ENCODE measurements at regions not wholly inside any gene's neighbourhood (a gene's known extent, or its start where the extent isn't known, plus 50 kb on each side); places are given as distances from the start of the nearest gene placed in this dataset.

GRCh38 chr5:45862763-45863162, 166.6 kb upstream of the HCN1 start:
- no peaks in the 10 kb centered on the region for H3K79me1 ChIP-seq (ENCODE audit: low read depth, low read length)
- H2BK120ac ChIP-seq (replicated peaks; ENCODE audit: low read depth, low read length), result no peak overlapping the region
- no peak overlapping the region for H3K4me3 ChIP-seq (ENCODE audit: extremely low read depth in 1 of 4, insufficient read depth in 2 of 4, low read depth in 3 of 4, low read length in 4 of 4)
- H3K18ac ChIP-seq (ENCODE audit: extremely low read depth, low read length), result no peak overlapping the region
- H2BK5ac ChIP-seq (ENCODE audit: low read depth, low read length), result no peak overlapping the region
- no peak overlapping the region for H3K9ac ChIP-seq (replicated peaks in 1 of 4; ENCODE audit: extremely low read depth in 1 of 4, low read depth in 3 of 4, low read length in 3 of 4)
- peaks cover 8 to 10% of the 10 kb centered on the region in 2 experiments; a peak in 3 of 4 replicates for H3K9me3 ChIP-seq (ENCODE audit: insufficient read depth in 2 of 2, low read depth in 1 of 2, low read length in 1 of 2)
- H3K36me3 ChIP-seq (ENCODE audit: control insufficient read depth in 2 of 4, insufficient read depth in 4 of 4, low read length in 3 of 4), result no peaks in the 10 kb centered on the region
- no peak overlapping the region for H3K56ac ChIP-seq (replicated peaks; ENCODE audit: insufficient read length, low read depth, low read length)
- H4K5ac ChIP-seq (ENCODE audit: insufficient read length, low read depth, low read length), result no peak overlapping the region
- no peaks in the 10 kb centered on the region for H3K79me2 ChIP-seq (ENCODE audit: control insufficient read depth in 1 of 2, insufficient read depth in 2 of 2, low read length in 2 of 2)
- WGBS, 2 experiments (ENCODE audit: extremely low coverage in 1 of 2, insufficient coverage in 1 of 2, insufficient read length in 1 of 2, insufficient replicate concordance in 2 of 2, low coverage in 1 of 2, low lambda C conversion rate in 2 of 2, missing lambda C conversion rate in 1 of 2), result 70% methylated on average over 2 of the region's 2 CpGs; no CpG with 5 or more reads in 1 of the 2 experiments
- CTCF ChIA-PET (ENCODE audit: partially characterized antibody), result interaction anchor here (1.3 kb wide), 1 partner anchor 65 kb away, joined by 3 read pairs; no protein-coding TSS in a partner anchor
- H2BK12ac ChIP-seq (ENCODE audit: low read depth, low read length), result no peak overlapping the region
- no peak overlapping the region for H3K4ac ChIP-seq (replicated peaks; ENCODE audit: insufficient read length, low read depth, low read length)
- no peaks in the 10 kb centered on the region for H3K23me2 ChIP-seq (ENCODE audit: low read depth, low read length)
- H2BK20ac ChIP-seq (ENCODE audit: low read length), result no peak overlapping the region
- FAIRE-seq (no peak), DNase-seq (ENCODE audit: low read depth in 1 of 2, low spot score in 2 of 2) (no peak)
- no peak overlapping the region for H2AK5ac ChIP-seq (ENCODE audit: low read depth, low read length)
- no peak overlapping the region for H3K14ac ChIP-seq (ENCODE audit: insufficient read length)
- H4K8ac ChIP-seq (ENCODE audit: extremely low read depth, insufficient read depth, low read length), result no peak overlapping the region
- no peak overlapping the region for H3K4me2 ChIP-seq (ENCODE audit: insufficient read depth in 1 of 2, low read depth in 2 of 2, low read length in 2 of 2)
- POLR2A ChIA-PET (ENCODE audit: partially characterized antibody), result no interaction called here
- no peak overlapping the region for H2AFZ ChIP-seq (ENCODE audit: low read length)
- TF ChIP-seq RAD21 (IDR thresholded peaks at IDR 0.05 in 1 of 2, conservative IDR thresholded peaks at IDR 0.05 in 1 of 2; ENCODE audit: low read depth in 2 of 2, low read length in 2 of 2) (peak; percentile 45 to 56), CTCF (IDR thresholded peaks at IDR 0.05; ENCODE audit: control extremely low read depth in 1 of 3, insufficient read depth in 1 of 3, low read depth in 1 of 3, low read length in 3 of 3) (peak in 2 of 3 experiments; percentile 30 to 58; a peak in 3 of 4 replicates), NRF1 (IDR thresholded peaks at IDR 0.05; ENCODE audit: low read depth, low read length) (no peak)
- no peak overlapping the region for H3K27ac ChIP-seq (ENCODE audit: low read depth, low read length)
- no peaks in the 10 kb centered on the region for H4K20me1 ChIP-seq (replicated peaks in 1 of 2; ENCODE audit: control insufficient read depth in 1 of 2, insufficient read depth in 2 of 2, low read length in 2 of 2)
- no peaks in the 10 kb centered on the region for H3K4me1 ChIP-seq (replicated peaks in 1 of 4; ENCODE audit: control insufficient read depth in 3 of 4, insufficient read depth in 4 of 4, low read length in 3 of 4)
- no peak overlapping the region for H3K23ac ChIP-seq (ENCODE audit: insufficient read length)
- no peak overlapping the region for H4K91ac ChIP-seq (replicated peaks; ENCODE audit: insufficient read length, low read length)
- H2BK15ac ChIP-seq (ENCODE audit: low read length), result no peak overlapping the region
- H3K27me3 ChIP-seq (replicated peaks in 1 of 4; ENCODE audit: control insufficient read depth in 3 of 4, extremely low read depth in 1 of 4, insufficient read depth in 3 of 4, low read length in 3 of 4), result no peaks in the 10 kb centered on the region
